ENCODE measurements at regions not wholly inside any gene's neighbourhood (a gene's known extent, or its start where the extent isn't known, plus 50 kb on each side); places are given as distances from the start of the nearest gene placed in this dataset.
"Not testable (repeated sequence)": the region's sequence is repeated elsewhere in the genome, so short reads cannot be mapped to it uniquely, and the experiment has no call there.

- no peak overlapping the region for H3K4me3 ChIP-seq
- no peaks in the 10 kb centered on the region for H3K9me2 ChIP-seq (replicated peaks; ENCODE audit: insufficient read depth)
- no peak overlapping the region for H3K27ac ChIP-seq
- TF ChIP-seq EZH2phosphoT487 (IDR thresholded peaks at IDR 0.05; ENCODE audit: low read depth, severe bottlenecking, unreplicated experiment) (no peak), EZH2 (IDR thresholded peaks at IDR 0.05; ENCODE audit: borderline replicate concordance) (no peak), CTCF (IDR thresholded peaks at IDR 0.05; ENCODE audit: poor library complexity) (no peak)
- H3K4me1 ChIP-seq (ENCODE audit: insufficient read depth) = peaks cover 5% of the 10 kb centered on the region
- no peak overlapping the region for H3K4me2 ChIP-seq
- DNase-seq (ENCODE audit: low spot score) = no peak
- no peaks in the 10 kb centered on the region for H3K36me3 ChIP-seq (replicated peaks; ENCODE audit: insufficient read depth, low read depth)
- H3K9me3 ChIP-seq (ENCODE audit: low read depth) = no peaks in the 10 kb centered on the region
- H2AFZ ChIP-seq = no peak overlapping the region
- no peaks in the 10 kb centered on the region for H4K20me1 ChIP-seq (ENCODE audit: insufficient read depth, poor library complexity, severe bottlenecking)
- 49% methylated on average over 3 of the region's 3 CpGs for WGBS (ENCODE audit: low lambda C conversion rate, missing lambda C conversion rate)
- H3K27me3 ChIP-seq = no peaks in the 10 kb centered on the region
- no peaks in the 10 kb centered on the region for H3K79me2 ChIP-seq
Measured at GRCh38 chr13:56501750-56502149, 639.0 kb upstream of the PRR20A start.

GRCh38 chr13:56510836-56511235, 629.9 kb upstream of the PRR20A start:
- H3K9me2 ChIP-seq (replicated peaks; ENCODE audit: insufficient read depth) = no peaks in the 10 kb centered on the region
- H3K79me2 ChIP-seq = no peaks in the 10 kb centered on the region
- H2AFZ ChIP-seq = no peak overlapping the region
- no peak overlapping the region for H3K4me3 ChIP-seq
- no peak overlapping the region for H3K27ac ChIP-seq
- H3K4me1 ChIP-seq (ENCODE audit: insufficient read depth) = no peaks in the 10 kb centered on the region
- DNase-seq (ENCODE audit: low spot score) = no peak
- no peaks in the 10 kb centered on the region for H3K9me3 ChIP-seq (ENCODE audit: low read depth)
- no peak for TF ChIP-seq EZH2 (IDR thresholded peaks at IDR 0.05; ENCODE audit: borderline replicate concordance)
- no peak for TF ChIP-seq CTCF (IDR thresholded peaks at IDR 0.05; ENCODE audit: poor library complexity)
- H3K4me2 ChIP-seq = no peak overlapping the region
- no peaks in the 10 kb centered on the region for H4K20me1 ChIP-seq (ENCODE audit: insufficient read depth, poor library complexity, severe bottlenecking)
- H3K27me3 ChIP-seq = no peaks in the 10 kb centered on the region
- no peaks in the 10 kb centered on the region for H3K36me3 ChIP-seq (replicated peaks; ENCODE audit: insufficient read depth, low read depth)
- 94% methylated on average over 2 of the region's 2 CpGs for WGBS (ENCODE audit: low lambda C conversion rate, missing lambda C conversion rate)

- H4K20me1 ChIP-seq (ENCODE audit: insufficient read depth, poor library complexity, severe bottlenecking); H3K36me3 ChIP-seq (replicated peaks; ENCODE audit: insufficient read depth, low read depth); H3K4me1 ChIP-seq (ENCODE audit: insufficient read depth); H3K4me3 ChIP-seq; H2AFZ ChIP-seq; DNase-seq (ENCODE audit: low spot score); H3K9me3 ChIP-seq (ENCODE audit: low read depth); H3K9me2 ChIP-seq (replicated peaks; ENCODE audit: insufficient read depth); H3K79me2 ChIP-seq; H3K27me3 ChIP-seq; H3K4me2 ChIP-seq; H3K27ac ChIP-seq: not testable (repeated sequence)
- 89% methylated on average over 2 of the region's 2 CpGs for WGBS (ENCODE audit: low lambda C conversion rate, missing lambda C conversion rate)
Measured at GRCh38 chr13:56512336-56512735, 628.4 kb upstream of the PRR20A start.

- no peaks in the 10 kb centered on the region for H3K79me2 ChIP-seq
- H4K20me1 ChIP-seq (ENCODE audit: insufficient read depth, poor library complexity, severe bottlenecking) = no peaks in the 10 kb centered on the region
- no peaks in the 10 kb centered on the region for H3K27me3 ChIP-seq
- no peaks in the 10 kb centered on the region for H3K4me1 ChIP-seq (ENCODE audit: insufficient read depth)
- no peak overlapping the region for H3K27ac ChIP-seq
- WGBS (ENCODE audit: low lambda C conversion rate, missing lambda C conversion rate) = 65% methylated on average over 1 of the region's 1 CpG
- H3K9me3 ChIP-seq (ENCODE audit: low read depth) = no peaks in the 10 kb centered on the region
- no peaks in the 10 kb centered on the region for H3K36me3 ChIP-seq (replicated peaks; ENCODE audit: insufficient read depth, low read depth)
- TF ChIP-seq CTCF (IDR thresholded peaks at IDR 0.05; ENCODE audit: poor library complexity) = no peak
- TF ChIP-seq EZH2 (IDR thresholded peaks at IDR 0.05; ENCODE audit: borderline replicate concordance) = no peak
- TF ChIP-seq EZH2phosphoT487 (IDR thresholded peaks at IDR 0.05; ENCODE audit: low read depth, severe bottlenecking, unreplicated experiment) = no peak
- H2AFZ ChIP-seq = no peak overlapping the region
- peaks cover 4% of the 10 kb centered on the region for H3K9me2 ChIP-seq (replicated peaks; ENCODE audit: insufficient read depth)
- H3K4me3 ChIP-seq = no peak overlapping the region
- DNase-seq (ENCODE audit: low spot score) = no peak
- H3K4me2 ChIP-seq = no peak overlapping the region
Measured at GRCh38 chr13:56515441-56515840, 625.3 kb upstream of the PRR20A start.

All from hepatocyte (in vitro differentiated cells).